ENCODE measurements at regions not wholly inside any gene's neighbourhood (a gene's known extent, or its start where the extent isn't known, plus 50 kb on each side); places are given as distances from the start of the nearest gene placed in this dataset.

- TF ChIP-seq CTCF (IDR thresholded peaks at IDR 0.05; ENCODE audit: insufficient read depth, low read length, poor library complexity, severe bottlenecking) (no peak), EZH2phosphoT487 (conservative IDR thresholded peaks at IDR 0.05; ENCODE audit: low read length) (no peak)
Measured at GRCh38 chr9:81531511-81531910, 157.8 kb downstream of the TLE1 start.
